Mammary epithelial cell (primary cell): ENCODE measurements at regions not wholly inside any gene's neighbourhood (a gene's known extent, or its start where the extent isn't known, plus 50 kb on each side); places are given as distances from the start of the nearest gene placed in this dataset.

ENCODE experiments used
- CTCF ChIP-seq, 2 donors: IDR thresholded peaks in 1 of 2; conservative IDR thresholded peaks in 1 of 2; 2 replicates each; pipeline ENCODE4 v1.5.1; 2011 to 2012; ENCODE audit warnings: inconsistent platforms in 2 of 2, low read length in 2 of 2, mild to moderate bottlenecking in 2 of 2, control low read depth in 1 of 2, low read depth in 1 of 2; ENCODE audit not compliant: insufficient read depth in 1 of 2; ENCODE audit errors: extremely low read depth in 1 of 2
- EZH2 ChIP-seq: IDR thresholded peaks from 2 replicates; pipeline ENCODE4 v1.6.1; 2012; ENCODE audit warnings: low read length, inconsistent platforms, borderline replicate concordance

DNA sequence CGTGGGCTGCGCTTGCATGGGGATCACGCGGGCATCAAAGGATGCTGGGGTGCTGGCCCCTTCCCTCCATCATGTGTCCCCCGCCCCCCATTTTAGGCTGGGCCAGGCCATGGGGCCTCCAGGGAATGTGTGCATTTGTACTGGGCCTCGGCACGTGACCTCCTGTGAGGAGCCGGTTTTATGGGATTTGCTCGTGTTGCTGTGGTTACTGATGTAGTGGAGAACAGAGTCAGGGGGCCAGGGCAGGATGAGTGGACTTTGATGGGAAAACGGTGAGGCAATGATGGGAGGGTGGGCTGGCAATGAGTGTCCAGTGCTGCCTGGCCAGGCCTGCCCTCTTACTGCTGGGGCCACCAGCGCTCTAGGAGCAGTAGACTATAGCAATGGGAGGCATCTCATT lies 257.7 kb downstream of the LOXHD1 start:
- TF ChIP-seq CTCF (conservative IDR thresholded peaks at IDR 0.05 in 1 of 2, IDR thresholded peaks at IDR 0.05 in 1 of 2; ENCODE audit: extremely low read depth in 1 of 2, insufficient read depth in 1 of 2, low read depth in 1 of 2, low read length in 2 of 2) (no peak), EZH2 (no peak)
